IMR-90 (cell line): ENCODE measurements at regions not wholly inside any gene's neighbourhood (a gene's known extent, or its start where the extent isn't known, plus 50 kb on each side); places are given as distances from the start of the nearest gene placed in this dataset.

Experiments used
- ATAC-seq: fragments of 200-7000 bp; cut with Tn5 transposase; 2 replicates; pipeline ENCODE4 v1.9.1; 2020; ENCODE audit warnings: low read depth, mild to moderate bottlenecking, moderate library complexity
- BruUV-seq: library from RNA; stranded (reverse); fragments of 400-500 nt; replicated peaks from 2 replicates; lab custom pipeline; 2021; lab: Mats Ljungman, UMichigan
- CTCF ChIA-PET: fragments of 300-600 bp; formaldehyde crosslinking; extraction: SDS; loops from one replicate; lab custom pipeline; 2021; ENCODE audit warnings: antibody characterized with exemption; lab: Yijun Ruan, JAX
- POLR2A ChIA-PET: fragments of 300-600 bp; sonication (Branson Sonifier 250); formaldehyde crosslinking; loops from one replicate; lab custom pipeline; 2022; ENCODE audit warnings: antibody characterized with exemption; ENCODE audit not compliant: unreplicated experiment; lab: Charles Lee
- DNase-seq: peaks from one replicate; pipeline ENCODE4 v3.0.0; 2013
- H2AFZ ChIP-seq: replicated peaks from 2 replicates; pipeline ENCODE3; 2013; ENCODE audit warnings: low read length, mild to moderate bottlenecking; ENCODE audit not compliant: poor library complexity
- H2AK5ac ChIP-seq: 2 replicates; pipeline ENCODE4 v1.6.1; 2013; ENCODE audit warnings: low read depth, low read length, inconsistent platforms
- H2AK9ac ChIP-seq: replicated peaks from 2 replicates; pipeline ENCODE3; 2013; ENCODE audit warnings: mild to moderate bottlenecking, low read depth, low read length, moderate library complexity; ENCODE audit not compliant: poor library complexity
- H2BK120ac ChIP-seq: 2 replicates; pipeline ENCODE4 v1.6.1; 2013; ENCODE audit warnings: low read depth, low read length, inconsistent platforms
- H2BK15ac ChIP-seq: 3 replicates; pipeline ENCODE4 v1.6.1; 2013; ENCODE audit warnings: low read depth, low read length, inconsistent platforms
- H2BK20ac ChIP-seq: 2 replicates; pipeline ENCODE4 v1.6.1; 2013; ENCODE audit warnings: low read depth, mild to moderate bottlenecking, inconsistent platforms, low read length, moderate library complexity
- H2BK5ac ChIP-seq: 2 replicates; pipeline ENCODE4 v1.6.1; 2013; ENCODE audit warnings: mild to moderate bottlenecking, low read depth, low read length, inconsistent platforms; ENCODE audit not compliant: poor library complexity, severe bottlenecking
- H3K14ac ChIP-seq: replicated peaks from 2 replicates; pipeline ENCODE4 v1.6.1; 2013; ENCODE audit warnings: low read depth, low read length, inconsistent platforms
- H3K18ac ChIP-seq: 2 replicates; pipeline ENCODE4 v1.6.1; 2013; ENCODE audit warnings: low read depth, low read length, control low read depth
- H3K23ac ChIP-seq: 2 replicates; pipeline ENCODE4 v1.6.1; 2013; ENCODE audit warnings: low read depth, low read length, inconsistent platforms
- H3K27ac ChIP-seq: 2 replicates; pipeline ENCODE4 v1.5.1; 2013; ENCODE audit warnings: mild to moderate bottlenecking, control low read depth, low read length; ENCODE audit not compliant: insufficient read depth
- H3K27me3 ChIP-seq: 2 replicates; pipeline ENCODE4 v1.6.1; 2013; ENCODE audit warnings: low read length; ENCODE audit not compliant: control insufficient read depth, insufficient read depth
- H3K36me3 ChIP-seq: 2 replicates; pipeline ENCODE4 v1.6.1; 2013; ENCODE audit warnings: low read length, mixed read lengths; ENCODE audit not compliant: control insufficient read depth, insufficient read depth
- H3K4ac ChIP-seq: 2 replicates; pipeline ENCODE4 v1.6.1; 2013; ENCODE audit warnings: low read depth, low read length, inconsistent platforms
- H3K4me1 ChIP-seq: 2 replicates; pipeline ENCODE4 v1.6.1; 2013; ENCODE audit warnings: low read length, mixed read lengths; ENCODE audit not compliant: control insufficient read depth, insufficient read depth
- H3K4me2 ChIP-seq: 2 replicates; pipeline ENCODE4 v1.6.1; 2013; ENCODE audit warnings: low read depth, mild to moderate bottlenecking, control low read depth, low read length, moderate library complexity
- H3K4me3 ChIP-seq: 2 replicates; pipeline ENCODE4 v1.5.1; 2013; ENCODE audit warnings: low read depth, mild to moderate bottlenecking, control low read depth, low read length, moderate library complexity; ENCODE audit not compliant: insufficient read depth
- H3K56ac ChIP-seq: 2 replicates; pipeline ENCODE4 v1.6.1; 2013; ENCODE audit warnings: low read length, inconsistent platforms; ENCODE audit not compliant: insufficient read depth; ENCODE audit errors: extremely low read depth
- H3K79me1 ChIP-seq, 2 experiments: 2 replicates each; pipeline ENCODE4 v1.6.1; 2013; ENCODE audit warnings: low read length in 2 of 2, inconsistent platforms in 1 of 2, low read depth in 1 of 2
- H3K9ac ChIP-seq: 2 replicates; pipeline ENCODE4 v1.6.1; 2013; ENCODE audit warnings: low read depth, low read length, control low read depth
- H3K9me1 ChIP-seq: 2 replicates; pipeline ENCODE4 v1.6.1; 2013; ENCODE audit warnings: low read length, inconsistent platforms; ENCODE audit not compliant: insufficient read depth
- H3K9me3 ChIP-seq: 2 replicates; pipeline ENCODE4 v1.6.1; 2013; ENCODE audit warnings: low read length; ENCODE audit not compliant: control insufficient read depth, insufficient read depth
- H4K20me1 ChIP-seq: 2 replicates; pipeline ENCODE4 v1.6.1; 2013; ENCODE audit warnings: low read length, inconsistent platforms; ENCODE audit not compliant: insufficient read depth
- H4K5ac ChIP-seq: 2 replicates; pipeline ENCODE4 v1.6.1; 2013; ENCODE audit warnings: mild to moderate bottlenecking, low read depth, low read length, control low read depth
- H4K8ac ChIP-seq, 2 experiments: 2 replicates each; pipeline ENCODE4 v1.6.1; 2013; ENCODE audit warnings: low read depth in 2 of 2, low read length in 2 of 2, control low read depth in 1 of 2, inconsistent platforms in 1 of 2
- H4K91ac ChIP-seq: 2 replicates; pipeline ENCODE4 v1.6.1; 2013; ENCODE audit warnings: low read depth, low read length, inconsistent platforms; ENCODE audit not compliant: insufficient read depth
- CEBPB ChIP-seq: IDR thresholded peaks from 2 replicates; pipeline ENCODE4 v1.6.1; 2012; ENCODE audit warnings: low read depth, low read length, improper control_type of control experiment
- MAFK ChIP-seq: IDR thresholded peaks from 2 replicates; pipeline ENCODE4 v1.6.1; 2012; ENCODE audit warnings: low read depth, low read length, improper control_type of control experiment
- MAZ ChIP-seq: IDR thresholded peaks from 2 replicates; pipeline ENCODE4 v1.6.1; 2012; ENCODE audit warnings: low read depth, mild to moderate bottlenecking, low read length, improper control_type of control experiment, moderate library complexity, borderline replicate concordance
- MXI1 ChIP-seq: IDR thresholded peaks from 2 replicates; pipeline ENCODE4 v1.6.1; 2012; ENCODE audit warnings: low read depth, mild to moderate bottlenecking, low read length, moderate library complexity, borderline replicate concordance
- RAD21 ChIP-seq: IDR thresholded peaks from 2 replicates; pipeline ENCODE4 v1.6.1; 2012; ENCODE audit warnings: low read length, improper control_type of control experiment
- RCOR1 ChIP-seq: IDR thresholded peaks from 2 replicates; pipeline ENCODE4 v1.6.1; 2012; ENCODE audit warnings: mild to moderate bottlenecking, low read length, improper control_type of control experiment; ENCODE audit not compliant: insufficient replicate concordance
- WGBS, 2 experiments: methylation state at CpG; one replicate each; pipeline versions ENCODE4 v1.1.5 to v1.1.7; 2013; ENCODE audit warnings: missing lambda C conversion rate in 2 of 2; ENCODE audit not compliant: insufficient read length in 1 of 2; ENCODE audit errors: extremely low coverage in 2 of 2; 5-methylcytosine and 5-hydroxymethylcytosine counted together
- dilution Hi-C: fragments of 300-500 bp; cut with HindIII; formaldehyde crosslinking; loops from one replicate; pipeline ENCODE4 v1.14.3; 2018; ENCODE audit warnings: low sequenced_read_pairs; ENCODE audit not compliant: unreplicated experiment
- in situ Hi-C: fragments of 300-500 bp; cut with MboI; formaldehyde crosslinking; loops from 3 replicates; pipeline ENCODE4 v1.14.3; 2019; ENCODE audit warnings: low sequenced_read_pairs, inconsistent platforms, mixed read lengths
- intact Hi-C: fragments of 100-400 bp; cut with micrococcal nuclease; formaldehyde crosslinking; loops from 2 replicates; pipeline ENCODE4 v1.10.0; 2022
- TF ChIP-seq, protein P1 (sequence below): conservative IDR thresholded peaks from 2 replicates; pipeline ENCODE4 v1.5.1; 2012; ENCODE audit warnings: mild to moderate bottlenecking, low read depth, low read length, improper control_type of control experiment
- TF ChIP-seq, protein P2 (sequence below): fragments of 150-350 bp; IDR thresholded peaks from 2 replicates; pipeline ENCODE4 v1.6.1; 2016; ENCODE audit warnings: low read depth, mild to moderate bottlenecking, low read length, moderate library complexity, borderline replicate concordance

DNA sequence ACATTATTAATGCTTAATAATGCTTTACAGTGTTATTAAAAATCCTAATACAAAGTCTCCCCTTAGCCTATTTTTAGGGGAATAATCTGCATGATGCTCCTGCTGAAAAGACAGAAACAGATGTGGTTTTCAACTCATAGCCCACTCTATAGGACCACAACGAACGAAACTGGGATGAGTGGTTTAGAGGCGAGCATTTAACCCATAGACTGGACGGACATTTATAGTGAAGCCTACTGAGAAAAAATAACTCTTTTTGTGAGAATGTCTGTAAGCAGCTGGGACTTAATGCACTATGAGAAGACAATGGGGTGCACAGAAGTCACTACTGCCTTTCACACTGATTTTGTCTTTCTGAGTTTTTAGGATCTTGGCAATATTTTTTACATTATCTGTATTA is 1599.6 kb upstream of the B3GALT2 start:
- Histone ChIP-seq H4K8ac (no peak overlapping the region), H4K5ac (no peak overlapping the region), H3K4me2 (no peak overlapping the region), H3K23ac (no peak overlapping the region), H2BK15ac (no peak overlapping the region), H3K4me1 (no peaks in the 10 kb centered on the region), H2BK120ac (no peak overlapping the region), H3K9ac (no peak overlapping the region), H3K27ac (no peak overlapping the region), H3K79me1 (no peaks in the 10 kb centered on the region), H3K36me3 (no peaks in the 10 kb centered on the region), H2AFZ (no peak overlapping the region), H2BK20ac (no peak overlapping the region), H3K56ac (no peak overlapping the region), H3K14ac (no peak overlapping the region), H4K91ac (no peak overlapping the region), H2BK5ac (no peak overlapping the region), H4K20me1 (no peaks in the 10 kb centered on the region), H3K9me3 (no peaks in the 10 kb centered on the region), H2AK9ac (no peak overlapping the region), H2AK5ac (no peak overlapping the region), H3K4ac (no peak overlapping the region), H3K18ac (no peak overlapping the region), H3K9me1 (no peaks in the 10 kb centered on the region; the same call in 1 of the 2 replicates), H3K4me3 (no peak overlapping the region), H3K27me3 (no peaks in the 10 kb centered on the region)
- dilution Hi-C loops: no loop called here
- no peak for TF ChIP-seq MAFK
- no peak for TF ChIP-seq MAZ
- no peak for TF ChIP-seq RAD21
- no peak for TF ChIP-seq MXI1
- TF ChIP-seq, protein P1, sequence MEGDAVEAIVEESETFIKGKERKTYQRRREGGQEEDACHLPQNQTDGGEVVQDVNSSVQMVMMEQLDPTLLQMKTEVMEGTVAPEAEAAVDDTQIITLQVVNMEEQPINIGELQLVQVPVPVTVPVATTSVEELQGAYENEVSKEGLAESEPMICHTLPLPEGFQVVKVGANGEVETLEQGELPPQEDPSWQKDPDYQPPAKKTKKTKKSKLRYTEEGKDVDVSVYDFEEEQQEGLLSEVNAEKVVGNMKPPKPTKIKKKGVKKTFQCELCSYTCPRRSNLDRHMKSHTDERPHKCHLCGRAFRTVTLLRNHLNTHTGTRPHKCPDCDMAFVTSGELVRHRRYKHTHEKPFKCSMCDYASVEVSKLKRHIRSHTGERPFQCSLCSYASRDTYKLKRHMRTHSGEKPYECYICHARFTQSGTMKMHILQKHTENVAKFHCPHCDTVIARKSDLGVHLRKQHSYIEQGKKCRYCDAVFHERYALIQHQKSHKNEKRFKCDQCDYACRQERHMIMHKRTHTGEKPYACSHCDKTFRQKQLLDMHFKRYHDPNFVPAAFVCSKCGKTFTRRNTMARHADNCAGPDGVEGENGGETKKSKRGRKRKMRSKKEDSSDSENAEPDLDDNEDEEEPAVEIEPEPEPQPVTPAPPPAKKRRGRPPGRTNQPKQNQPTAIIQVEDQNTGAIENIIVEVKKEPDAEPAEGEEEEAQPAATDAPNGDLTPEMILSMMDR: no peak
- TF ChIP-seq RCOR1: no peak
- no peak for TF ChIP-seq CEBPB
- TF ChIP-seq, protein P2, sequence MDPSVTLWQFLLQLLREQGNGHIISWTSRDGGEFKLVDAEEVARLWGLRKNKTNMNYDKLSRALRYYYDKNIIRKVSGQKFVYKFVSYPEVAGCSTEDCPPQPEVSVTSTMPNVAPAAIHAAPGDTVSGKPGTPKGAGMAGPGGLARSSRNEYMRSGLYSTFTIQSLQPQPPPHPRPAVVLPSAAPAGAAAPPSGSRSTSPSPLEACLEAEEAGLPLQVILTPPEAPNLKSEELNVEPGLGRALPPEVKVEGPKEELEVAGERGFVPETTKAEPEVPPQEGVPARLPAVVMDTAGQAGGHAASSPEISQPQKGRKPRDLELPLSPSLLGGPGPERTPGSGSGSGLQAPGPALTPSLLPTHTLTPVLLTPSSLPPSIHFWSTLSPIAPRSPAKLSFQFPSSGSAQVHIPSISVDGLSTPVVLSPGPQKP: no peak
- ATAC-seq: no peak
- BruUV-seq: no TSS peak
- no CpG with 5 or more reads among the region's 4 CpGs for WGBS, 2 experiments
- ChIA-PET CTCF (no interaction called here), POLR2A (no interaction called here)
- in situ Hi-C loops: no loop called here
- DNase-seq: no peak
- intact Hi-C loops: no loop called here
